SK-N-SH treated with all-trans-retinoic acid at 6 μM for 48 hours (cell line): ENCODE measurements at regions not wholly inside any gene's neighbourhood (a gene's known extent, or its start where the extent isn't known, plus 50 kb on each side); places are given as distances from the start of the nearest gene placed in this dataset.

Source experiments
- CREB5 ChIP-seq: fragments of 250-450 bp; sonication (Bioruptor Pico); IDR thresholded peaks from 2 replicates; pipeline ENCODE4 v1.5.1; 2020; ENCODE audit warnings: low read depth, mild to moderate bottlenecking, moderate library complexity
- ISL1 ChIP-seq: fragments of 250-450 bp; sonication (Bioruptor Pico); IDR thresholded peaks from 2 replicates; pipeline ENCODE4 v2.1.2; 2022; ENCODE audit warnings: mild to moderate bottlenecking, moderate library complexity
- OSR1 ChIP-seq: fragments of 250-450 bp; sonication (Bioruptor Pico); IDR thresholded peaks from 2 replicates; pipeline ENCODE4 v1.8.0; 2022; ENCODE audit warnings: moderate library complexity, mild to moderate bottlenecking, inconsistent platforms
- PATZ1 ChIP-seq: fragments of 250-450 bp; sonication (Bioruptor Pico); IDR thresholded peaks from 2 replicates; pipeline ENCODE4 v1.8.0; 2020; ENCODE audit warnings: mild to moderate bottlenecking, moderate library complexity, borderline replicate concordance
- RARB ChIP-seq: fragments of 250-450 bp; sonication (Bioruptor Pico); IDR thresholded peaks from 2 replicates; pipeline ENCODE4 v1.8.0; 2021; ENCODE audit warnings: mild to moderate bottlenecking, moderate library complexity
- ZFP30 ChIP-seq: fragments of 450-650 bp; formaldehyde crosslinking; IDR thresholded peaks from 2 replicates; pipeline ENCODE4 v1.5.0; 2022; ENCODE audit warnings: mild to moderate bottlenecking, moderate library complexity
- ZNF565 ChIP-seq: fragments of 450-650 bp; formaldehyde crosslinking; conservative IDR thresholded peaks from 2 replicates; pipeline ENCODE4 v1.5.0; 2020; ENCODE audit warnings: low read depth, mild to moderate bottlenecking, moderate library complexity
- ZNF8 ChIP-seq: fragments of 450-650 bp; formaldehyde crosslinking; IDR thresholded peaks from 2 replicates; pipeline ENCODE4 v1.5.0; 2020; ENCODE audit warnings: mild to moderate bottlenecking, moderate library complexity

- TF ChIP-seq ZNF565 (CRISPR knock-in tag), result no peak
- no peak for TF ChIP-seq ISL1 (CRISPR knock-in tag)
- TF ChIP-seq PATZ1 (CRISPR knock-in tag), result no peak
- no peak for TF ChIP-seq OSR1 (CRISPR knock-in tag)
- no peak for TF ChIP-seq RARB (CRISPR knock-in tag)
- TF ChIP-seq ZNF8, result no peak
- TF ChIP-seq ZFP30 (CRISPR knock-in tag), result no peak
- no peak for TF ChIP-seq CREB5 (CRISPR knock-in tag)
Observed at GRCh38 chr12:43072431-43072830, 479.6 kb downstream of the ADAMTS20 start.
